OCI-LY3 (cell line): ENCODE measurements at regions not wholly inside any gene's neighbourhood (a gene's known extent, or its start where the extent isn't known, plus 50 kb on each side); places are given as distances from the start of the nearest gene placed in this dataset.
A peak's percentile ranks its signal among the peaks of the same experiment; 100 is the strongest.

Experiments used
- H2AFZ ChIP-seq: fragments of 200-600, 300-600 bp; shearing (Covaris generic); 2 replicates; pipeline ENCODE4 v1.6.0; 2014; ENCODE audit warnings: antibody characterized with exemption, low read depth, low read length
- H3K27ac ChIP-seq: fragments of 200-600, 300-600 bp; sonication (generic); 2 replicates; pipeline ENCODE4 v1.5.1; 2014; ENCODE audit warnings: mild to moderate bottlenecking, low read length, moderate library complexity, mixed read lengths
- H3K27me3 ChIP-seq: fragments of 200-600, 300-600 bp; sonication (generic); 2 replicates; pipeline ENCODE4 v1.6.1; 2014; ENCODE audit warnings: low read depth, low read length, mixed read lengths
- H3K36me3 ChIP-seq: fragments of 200-600, 300-600 bp; sonication (generic); replicated peaks from 2 replicates; pipeline ENCODE3; 2014; ENCODE audit warnings: low read depth, low read length, mixed read lengths
- H3K4me1 ChIP-seq: fragments of 300-600, 200-600 bp; sonication (generic); 2 replicates; pipeline ENCODE4 v1.6.1; 2014; ENCODE audit warnings: low read length, mixed read lengths
- H3K4me2 ChIP-seq: fragments of 200-600, 300-600 bp; sonication (generic); 2 replicates; pipeline ENCODE4 v1.6.1; 2014; ENCODE audit warnings: low read length, mixed read lengths
- H3K4me3 ChIP-seq: fragments of 300-600, 200-600 bp; sonication (generic); 2 replicates; pipeline ENCODE4 v1.5.1; 2014; ENCODE audit warnings: antibody characterized with exemption, mild to moderate bottlenecking, low read length, moderate library complexity
- H3K79me2 ChIP-seq: fragments of 300-600, 200-600 bp; shearing (Covaris generic); 2 replicates; pipeline ENCODE4 v1.6.1; 2014; ENCODE audit warnings: mild to moderate bottlenecking, low read length, mixed read lengths
- H3K9ac ChIP-seq: fragments of 300-600, 200-600 bp; shearing (Covaris generic); 2 replicates; pipeline ENCODE4 v1.6.0; 2014; ENCODE audit warnings: mild to moderate bottlenecking, low read length, moderate library complexity
- H3K9me3 ChIP-seq: fragments of 200-600, 300-600 bp; shearing (Covaris generic); 2 replicates; pipeline ENCODE4 v1.6.1; 2014; ENCODE audit warnings: low read length, mixed read lengths; ENCODE audit not compliant: insufficient read depth
- H4K20me1 ChIP-seq: fragments of 200-600, 300-600 bp; sonication (generic); 2 replicates; pipeline ENCODE4 v1.6.1; 2016; ENCODE audit warnings: low read length, mixed read lengths; ENCODE audit not compliant: insufficient read depth
- CTCF ChIP-seq: fragments of 200-600, 300-600 bp; sonication (generic); IDR thresholded peaks from 2 replicates; pipeline ENCODE4 v1.5.1; 2014; ENCODE audit warnings: antibody characterized with exemption, low read length, low read depth
- EZH2phosphoT487 ChIP-seq: fragments of 200-600 bp; shearing (Covaris generic); IDR thresholded peaks from 2 replicates; pipeline ENCODE4 v1.6.1; 2018; ENCODE audit warnings: antibody characterized with exemption, mixed run types, low read depth

GRCh38 chr3:178062126-178062525 is 474.1 kb upstream of the KCNMB2 start:
- Histone ChIP-seq H3K27ac (no peak overlapping the region), H3K4me1 (peaks cover 5% of the 10 kb centered on the region), H3K36me3 (no peaks in the 10 kb centered on the region), H3K9ac (no peak overlapping the region), H3K4me3 (no peak overlapping the region), H3K27me3 (no peaks in the 10 kb centered on the region), H4K20me1 (no peaks in the 10 kb centered on the region), H3K79me2 (no peaks in the 10 kb centered on the region), H3K9me3 (no peaks in the 10 kb centered on the region), H3K4me2 (no peak overlapping the region), H2AFZ (no peak overlapping the region)
- TF ChIP-seq CTCF (no peak), EZH2phosphoT487 (no peak)

GRCh38 chr3:178063461-178063860 is 472.8 kb upstream of the KCNMB2 start:
- no peak overlapping the region for H2AFZ ChIP-seq

DNA sequence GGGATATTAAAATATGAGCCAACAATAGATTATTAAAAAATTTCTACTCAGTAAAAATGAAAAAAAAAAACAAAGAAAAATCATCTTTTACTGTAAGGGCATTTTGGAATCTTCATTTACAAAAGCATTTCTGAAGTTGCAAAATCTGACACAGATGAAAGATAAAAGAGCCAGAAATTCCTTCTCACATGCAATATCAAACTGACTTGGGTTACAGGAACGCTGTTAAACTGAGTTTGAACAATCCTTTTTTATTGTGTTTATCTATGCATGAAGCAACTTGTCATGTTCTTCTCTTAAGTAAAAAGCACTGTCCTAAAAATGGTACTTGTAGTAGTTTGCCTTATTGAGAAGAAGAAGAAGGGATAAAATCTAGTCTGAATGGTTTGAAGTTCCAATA is 468.5 kb upstream of the KCNMB2 start:
- no peak overlapping the region for H2AFZ ChIP-seq
- no peaks in the 10 kb centered on the region for H4K20me1 ChIP-seq
- TF ChIP-seq CTCF (no peak), EZH2phosphoT487 (no peak)
- no peak overlapping the region; the same call in 1 of the 2 replicates for H3K4me3 ChIP-seq
- H3K9ac ChIP-seq, result no peak overlapping the region
- no peak overlapping the region for H3K27ac ChIP-seq
- no peaks in the 10 kb centered on the region for H3K36me3 ChIP-seq
- no peaks in the 10 kb centered on the region for H3K79me2 ChIP-seq
- no peaks in the 10 kb centered on the region for H3K27me3 ChIP-seq
- H3K4me2 ChIP-seq, result peak overlapping the region; percentile 76
- H3K9me3 ChIP-seq, result no peaks in the 10 kb centered on the region
- peaks cover 12% of the 10 kb centered on the region for H3K4me1 ChIP-seq

More at GRCh38 chr3:178063461-178063860, 472.8 kb upstream of the KCNMB2 start:
- Histone ChIP-seq H3K27ac (no peak overlapping the region), H3K9me3 (no peaks in the 10 kb centered on the region), H3K27me3 (no peaks in the 10 kb centered on the region), H3K4me1 (peaks cover 12% of the 10 kb centered on the region), H3K36me3 (no peaks in the 10 kb centered on the region), H3K79me2 (no peaks in the 10 kb centered on the region), H4K20me1 (no peaks in the 10 kb centered on the region), H3K4me3 (no peak overlapping the region), H3K9ac (no peak overlapping the region), H3K4me2 (no peak overlapping the region)
- TF ChIP-seq EZH2phosphoT487, result no peak
- TF ChIP-seq CTCF, result no peak

- Histone ChIP-seq H3K4me1 (peaks cover 25% of the 10 kb centered on the region), H3K9ac (no peak overlapping the region), H3K27ac (no peak overlapping the region), H4K20me1 (no peaks in the 10 kb centered on the region), H3K36me3 (no peaks in the 10 kb centered on the region), H2AFZ (no peak overlapping the region), H3K79me2 (no peaks in the 10 kb centered on the region), H3K4me2 (no peak overlapping the region), H3K4me3 (no peak overlapping the region), H3K9me3 (no peaks in the 10 kb centered on the region), H3K27me3 (no peaks in the 10 kb centered on the region)
- TF ChIP-seq CTCF (no peak), EZH2phosphoT487 (no peak)
Measured at GRCh38 chr3:178072391-178073305, 463.6 kb upstream of the KCNMB2 start.
